A549 (cell line): ENCODE measurements at regions not wholly inside any gene's neighbourhood (a gene's known extent, or its start where the extent isn't known, plus 50 kb on each side); places are given as distances from the start of the nearest gene placed in this dataset.

Experiments
- ATAC-seq, 2 experiments: fragments of 200-7000 bp in 1 of 2; fragments of >200 bp in 1 of 2; cut with Nextera tagmentation in 1 of 2; cut with Tn5 transposase in 1 of 2; 3 replicates each; pipeline versions ENCODE4 v1.8.0 to v1.9.1; 2018 to 2020; ENCODE audit warnings: mild to moderate bottlenecking in 1 of 2, moderate library complexity in 1 of 2
- CTCF ChIA-PET: fragments of 300-600 bp; sonication (Branson Sonifier 250); formaldehyde crosslinking; extraction: SDS; loops from one replicate; lab custom pipeline; 2021; ENCODE audit warnings: antibody characterized with exemption, inconsistent platforms; lab: Yijun Ruan, JAX
- POLR2A ChIA-PET: fragments of 350-600 bp; formaldehyde crosslinking; extraction: SDS; loops from one replicate; lab custom pipeline; 2021; ENCODE audit warnings: antibody characterized with exemption, inconsistent platforms; lab: Yijun Ruan, JAX
- DNase-seq, 2 experiments: peaks; one replicate each; pipeline versions ENCODE4 v3.0.0 to v3.0.0-alpha.2; 2011 to 2016; ENCODE audit warnings: low read depth in 1 of 2, low spot score in 1 of 2
- FAIRE-seq: peaks from 2 replicates; lab custom pipeline; 2011; peaks lifted over from hg19 to GRCh38; lab: Jason Lieb, UNC
- H3K27ac ChIP-seq, 2 experiments: fragments of >200 bp; sonication (Bioruptor Twin); formaldehyde crosslinking; 3 replicates each; pipeline ENCODE4 v1.5.1; 2016 to 2017
- H3K4me1 ChIP-seq: fragments of >200 bp; sonication (Bioruptor Twin); formaldehyde crosslinking; 3 replicates; pipeline ENCODE4 v1.6.1; 2016
- H3K4me2 ChIP-seq: fragments of >200 bp; sonication (Bioruptor Twin); formaldehyde crosslinking; 3 replicates; pipeline ENCODE4 v1.6.1; 2016
- H3K4me3 ChIP-seq: fragments of >200 bp; sonication (Bioruptor Twin); formaldehyde crosslinking; 3 replicates; pipeline ENCODE4 v1.5.1; 2016
- H3K9me3 ChIP-seq: fragments of >200 bp; sonication (Bioruptor Twin); formaldehyde crosslinking; 3 replicates; pipeline ENCODE4 v1.6.1; 2016
- ATOH8 ChIP-seq: fragments of 250-450 bp; sonication (Bioruptor Pico); IDR thresholded peaks from 2 replicates; pipeline ENCODE4 v1.5.0; 2020; ENCODE audit warnings: low read depth, mild to moderate bottlenecking, moderate library complexity
- BCL3 ChIP-seq: fragments of >200 bp; sonication (Bioruptor Twin); formaldehyde crosslinking; IDR thresholded peaks from 3 replicates; pipeline ENCODE4 v1.6.1; 2016
- CHD4 ChIP-seq: fragments of 200-600 bp; sonication (generic); IDR thresholded peaks from 2 replicates; pipeline ENCODE4 v1.6.1; 2016; ENCODE audit warnings: antibody characterized with exemption, mild to moderate bottlenecking, borderline replicate concordance
- EHMT2 ChIP-seq: fragments of 200-600 bp; sonication (generic); IDR thresholded peaks from 2 replicates; pipeline ENCODE4 v1.6.1; 2016; ENCODE audit warnings: antibody characterized with exemption, low read depth, mild to moderate bottlenecking, moderate library complexity
- ELK1 ChIP-seq: fragments of 150-350 bp; IDR thresholded peaks from 2 replicates; pipeline ENCODE4 v1.6.1; 2014; ENCODE audit warnings: low read depth, mild to moderate bottlenecking, low read length
- FOSB ChIP-seq: fragments of 250-450 bp; sonication (Bioruptor Pico); IDR thresholded peaks from 2 replicates; pipeline ENCODE4 v1.5.0; 2020; ENCODE audit warnings: mild to moderate bottlenecking, moderate library complexity
- FOSL2 ChIP-seq, 2 experiments: fragments of 450-650 bp in 1 of 2; fragments of >200 bp in 1 of 2; sonication (Bioruptor Twin) in 1 of 2; formaldehyde crosslinking; IDR thresholded peaks; 2 replicates each; pipeline versions ENCODE4 v1.5.0 to v1.6.1; 2016 to 2020; ENCODE audit warnings: mild to moderate bottlenecking in 1 of 2, moderate library complexity in 1 of 2
- FOXS1 ChIP-seq: fragments of 250-450 bp; sonication (Bioruptor Pico); IDR thresholded peaks from 2 replicates; pipeline ENCODE4 v1.5.0; 2020; ENCODE audit warnings: mild to moderate bottlenecking, moderate library complexity
- GATA3 ChIP-seq: IDR thresholded peaks from 2 replicates; pipeline ENCODE4 v1.6.1; 2012; ENCODE audit warnings: borderline replicate concordance
- HOXB13 ChIP-seq: fragments of 250-450 bp; sonication (Bioruptor Pico); IDR thresholded peaks from 2 replicates; pipeline ENCODE4 v1.5.0; 2020; ENCODE audit warnings: low read depth, mild to moderate bottlenecking, moderate library complexity
- HOXB5 ChIP-seq: fragments of 250-450 bp; sonication (Bioruptor Pico); IDR thresholded peaks from 2 replicates; pipeline ENCODE4 v1.5.0; 2020; ENCODE audit warnings: mild to moderate bottlenecking, moderate library complexity
- MAX ChIP-seq: IDR thresholded peaks from 2 replicates; pipeline ENCODE4 v1.6.1; 2012
- PBX3 ChIP-seq: IDR thresholded peaks from 2 replicates; pipeline ENCODE4 v1.6.1; 2012
- POLR2AphosphoS2 ChIP-seq: conservative IDR thresholded peaks from 2 replicates; pipeline ENCODE4 v1.6.1; 2012; ENCODE audit warnings: low read length, improper control_type of control experiment, inconsistent platforms
- SMC3 ChIP-seq: fragments of >200 bp; sonication (Bioruptor Twin); formaldehyde crosslinking; IDR thresholded peaks from 3 replicates; pipeline ENCODE4 v1.6.1; 2018; ENCODE audit warnings: inconsistent platforms
- TP53 ChIP-seq: fragments of 250-450 bp; sonication (Bioruptor Pico); IDR thresholded peaks from 2 replicates; pipeline ENCODE4 v1.5.0; 2021; ENCODE audit warnings: mild to moderate bottlenecking, moderate library complexity
- ZFP36 ChIP-seq: fragments of 450-650 bp; IDR thresholded peaks from 2 replicates; pipeline ENCODE4 v1.6.1; 2014; ENCODE audit warnings: borderline replicate concordance; ENCODE audit not compliant: partially characterized antibody
- ZNF302 ChIP-seq: fragments of 250-450 bp; sonication (Bioruptor Pico); IDR thresholded peaks from 2 replicates; pipeline ENCODE4 v1.9.0; 2021; ENCODE audit warnings: inconsistent platforms, mild to moderate bottlenecking, moderate library complexity
- ZSCAN20 ChIP-seq: fragments of 250-450 bp; sonication (Bioruptor Pico); IDR thresholded peaks from 2 replicates; pipeline ENCODE4 v1.8.0; 2022; ENCODE audit warnings: mild to moderate bottlenecking, moderate library complexity
- WGBS: methylation state at CpG from one replicate; pipeline ENCODE4 v1.1.6; 2017; ENCODE audit errors: missing lambda C conversion rate; 5-methylcytosine and 5-hydroxymethylcytosine counted together

GRCh38 chr16:49970797-49971431 lies 54.1 kb upstream of the CNEP1R1 start:
- no peak overlapping the region for H3K4me3 ChIP-seq
- H3K27ac ChIP-seq = no peak overlapping the region
- POLR2A ChIA-PET = no interaction called here
- ATAC-seq (no peak), DNase-seq (no peak)
- WGBS = 44% methylated on average over 8 of the region's 8 CpGs
- TF ChIP-seq MAX (no peak), ZSCAN20 (CRISPR knock-in tag) (no peak), EHMT2 (no peak), TP53 (CRISPR knock-in tag) (no peak), ZFP36 (no peak), ZNF302 (CRISPR knock-in tag) (no peak), PBX3 (no peak), BCL3 (no peak), FOXS1 (no peak), CHD4 (no peak), FOSL2 (IDR thresholded peaks at IDR 0.05) (no peak), FOSL2 (CRISPR knock-in tag; IDR thresholded peaks at IDR 0.05) (no peak), SMC3 (no peak), HOXB5 (CRISPR knock-in tag) (no peak), POLR2AphosphoS2 (no peak)
- TF ChIP-seq, all 56 proteins: peak for 0
- CTCF ChIA-PET = interaction anchor here (3.0 kb wide), 1 partner anchor 13 kb away, joined by 11 read pairs; no protein-coding TSS in a partner anchor
- no peak for FAIRE-seq
- Histone ChIP-seq H3K9me3 (no peaks in the 10 kb centered on the region), H3K4me2 (no peak overlapping the region), H3K4me1 (no peaks in the 10 kb centered on the region)

DNA sequence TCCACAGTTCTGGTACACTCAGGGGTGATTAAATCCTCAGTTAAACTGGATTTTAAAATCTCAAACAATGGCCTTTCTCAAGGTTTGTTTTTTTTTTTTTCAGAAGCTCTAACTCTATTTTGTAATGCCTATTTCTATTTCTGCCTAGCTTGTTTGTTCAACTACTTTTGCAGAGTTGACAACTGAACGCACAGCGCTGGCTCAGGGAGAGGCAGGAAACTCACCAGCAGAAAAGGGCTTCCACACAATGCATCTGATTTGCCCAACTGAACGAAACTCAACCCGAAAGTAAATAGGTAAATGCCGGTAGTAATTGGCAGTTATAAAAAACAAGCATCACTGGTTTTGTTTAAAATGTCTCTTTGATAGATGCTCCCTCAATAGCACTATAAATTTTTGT lies 52.7 kb upstream of the CNEP1R1 start:
- no peak for DNase-seq
- no peak overlapping the region for H3K4me3 ChIP-seq
- FAIRE-seq = no peak
- ATAC-seq = no peak
- H3K9me3 ChIP-seq = 0 out of 3 replicates have a peak, but pooled peaks cover 2% of the 10 kb centered on the region
- no peak overlapping the region for H3K4me2 ChIP-seq
- 64% methylated on average over 5 of the region's 5 CpGs for WGBS
- ChIA-PET POLR2A (no interaction called here), CTCF (interaction anchor here (1.4 kb wide), 1 partner anchor 14 kb away, joined by 5 read pairs; no protein-coding TSS in a partner anchor)
- H3K27ac ChIP-seq = no peak overlapping the region
- no peak for TF ChIP-seq FOXS1
- TF ChIP-seq TP53 (CRISPR knock-in tag) = no peak
- TF ChIP-seq ATOH8 (CRISPR knock-in tag) = no peak
- no peak for TF ChIP-seq FOSB
- TF ChIP-seq GATA3 = no peak
- no peak for TF ChIP-seq ELK1
- TF ChIP-seq CHD4 = no peak
- no peak for TF ChIP-seq HOXB13 (CRISPR knock-in tag)
- H3K4me1 ChIP-seq = no peaks in the 10 kb centered on the region
